Hepatocyte (in vitro differentiated cells): ENCODE measurements at regions not wholly inside any gene's neighbourhood (a gene's known extent, or its start where the extent isn't known, plus 50 kb on each side); places are given as distances from the start of the nearest gene placed in this dataset.

Experiments
- DNase-seq: peaks from one replicate; pipeline ENCODE4 v3.0.0-alpha.2; 2016; ENCODE audit warnings: low spot score
- H2AFZ ChIP-seq: fragments of 200-600 bp; sonication (generic); 2 replicates; pipeline ENCODE4 v1.6.0; 2016; ENCODE audit warnings: antibody characterized with exemption, mild to moderate bottlenecking
- H3K27ac ChIP-seq: fragments of 200-600 bp; sonication (generic); 2 replicates; pipeline ENCODE4 v1.5.1; 2016; ENCODE audit warnings: mild to moderate bottlenecking
- H3K27me3 ChIP-seq: fragments of 200-600 bp; sonication (generic); 2 replicates; pipeline ENCODE4 v1.6.1; 2016
- H3K36me3 ChIP-seq: fragments of 200-600 bp; sonication (generic); replicated peaks from 2 replicates; pipeline ENCODE4 v1.5.1; 2016; ENCODE audit warnings: low read depth; ENCODE audit not compliant: insufficient read depth
- H3K4me1 ChIP-seq: fragments of 200-600 bp; sonication (generic); 2 replicates; pipeline ENCODE4 v1.5.1; 2016; ENCODE audit warnings: mild to moderate bottlenecking, moderate library complexity; ENCODE audit not compliant: insufficient read depth
- H3K4me2 ChIP-seq: fragments of 200-600 bp; sonication (generic); 2 replicates; pipeline ENCODE4 v1.6.0; 2016
- H3K4me3 ChIP-seq: fragments of 200-600 bp; sonication (generic); 2 replicates; pipeline ENCODE4 v1.5.1; 2016; ENCODE audit warnings: mild to moderate bottlenecking
- H3K79me2 ChIP-seq: fragments of 200-600 bp; sonication (generic); 2 replicates; pipeline ENCODE4 v1.6.0; 2017; ENCODE audit warnings: mild to moderate bottlenecking
- H3K9me2 ChIP-seq: fragments of 200-600 bp; sonication (generic); replicated peaks from 2 replicates; pipeline ENCODE4 v1.6.0; 2017; ENCODE audit warnings: mild to moderate bottlenecking; ENCODE audit not compliant: insufficient read depth
- H3K9me3 ChIP-seq: fragments of 200-600 bp; sonication (generic); 2 replicates; pipeline ENCODE4 v1.5.1; 2016; ENCODE audit warnings: low read depth, mild to moderate bottlenecking
- H4K20me1 ChIP-seq: fragments of 200-600 bp; sonication (generic); 2 replicates; pipeline ENCODE4 v1.6.0; 2016; ENCODE audit warnings: mild to moderate bottlenecking; ENCODE audit not compliant: insufficient read depth, poor library complexity, severe bottlenecking
- EZH2 ChIP-seq: fragments of 200-600 bp; sonication (generic); IDR thresholded peaks from 2 replicates; pipeline ENCODE4 v1.6.1; 2016; ENCODE audit warnings: antibody characterized with exemption, mild to moderate bottlenecking, borderline replicate concordance
- EZH2phosphoT487 ChIP-seq: fragments of 200-600 bp; sonication (generic); IDR thresholded peaks from one replicate; pipeline ENCODE4 v1.6.1; 2018; ENCODE audit warnings: antibody characterized with exemption, mild to moderate bottlenecking, low read depth, moderate library complexity; ENCODE audit not compliant: unreplicated experiment, severe bottlenecking
- WGBS: methylation state at CpG from one replicate; pipeline ENCODE4 v1.1.6; 2016; ENCODE audit warnings: low lambda C conversion rate; ENCODE audit errors: missing lambda C conversion rate; 5-methylcytosine and 5-hydroxymethylcytosine counted together
- TF ChIP-seq, protein P1 (sequence below): fragments of 200-600 bp; sonication (generic); IDR thresholded peaks from 2 replicates; pipeline ENCODE4 v1.5.1; 2016; ENCODE audit warnings: antibody characterized with exemption, mild to moderate bottlenecking; ENCODE audit not compliant: poor library complexity

DNA sequence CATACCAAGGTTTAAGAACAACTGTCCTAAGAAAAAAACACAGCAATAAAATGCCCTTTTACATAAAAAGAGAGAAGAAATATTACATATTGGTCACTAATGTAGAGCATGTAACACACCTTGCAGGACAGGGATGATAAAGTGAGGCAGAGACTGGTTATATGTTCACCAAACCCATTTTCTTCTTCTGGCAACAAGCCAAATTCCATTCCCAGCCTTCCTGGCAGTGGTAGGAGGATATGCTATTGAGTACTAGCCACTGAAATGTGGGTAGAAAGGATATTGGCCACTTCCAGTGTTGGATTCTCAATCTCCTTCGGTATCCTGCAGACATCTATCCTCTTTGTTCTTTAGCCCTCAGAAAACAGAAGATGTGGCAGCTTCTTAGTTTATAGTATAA lies 105.2 kb upstream of the SHISA6 start:
- H3K4me1 ChIP-seq: no peaks in the 10 kb centered on the region
- no peaks in the 10 kb centered on the region for H3K79me2 ChIP-seq
- H3K27me3 ChIP-seq: no peaks in the 10 kb centered on the region
- no peaks in the 10 kb centered on the region for H3K9me3 ChIP-seq
- TF ChIP-seq EZH2phosphoT487: no peak
- TF ChIP-seq, protein P1, sequence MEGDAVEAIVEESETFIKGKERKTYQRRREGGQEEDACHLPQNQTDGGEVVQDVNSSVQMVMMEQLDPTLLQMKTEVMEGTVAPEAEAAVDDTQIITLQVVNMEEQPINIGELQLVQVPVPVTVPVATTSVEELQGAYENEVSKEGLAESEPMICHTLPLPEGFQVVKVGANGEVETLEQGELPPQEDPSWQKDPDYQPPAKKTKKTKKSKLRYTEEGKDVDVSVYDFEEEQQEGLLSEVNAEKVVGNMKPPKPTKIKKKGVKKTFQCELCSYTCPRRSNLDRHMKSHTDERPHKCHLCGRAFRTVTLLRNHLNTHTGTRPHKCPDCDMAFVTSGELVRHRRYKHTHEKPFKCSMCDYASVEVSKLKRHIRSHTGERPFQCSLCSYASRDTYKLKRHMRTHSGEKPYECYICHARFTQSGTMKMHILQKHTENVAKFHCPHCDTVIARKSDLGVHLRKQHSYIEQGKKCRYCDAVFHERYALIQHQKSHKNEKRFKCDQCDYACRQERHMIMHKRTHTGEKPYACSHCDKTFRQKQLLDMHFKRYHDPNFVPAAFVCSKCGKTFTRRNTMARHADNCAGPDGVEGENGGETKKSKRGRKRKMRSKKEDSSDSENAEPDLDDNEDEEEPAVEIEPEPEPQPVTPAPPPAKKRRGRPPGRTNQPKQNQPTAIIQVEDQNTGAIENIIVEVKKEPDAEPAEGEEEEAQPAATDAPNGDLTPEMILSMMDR: no peak
- no peak for TF ChIP-seq EZH2
- no peaks in the 10 kb centered on the region for H4K20me1 ChIP-seq
- 86% methylated on average over 1 of the region's 1 CpG for WGBS
- no peak overlapping the region for H2AFZ ChIP-seq
- no peak for DNase-seq
- no peak overlapping the region for H3K27ac ChIP-seq
- no peak overlapping the region for H3K4me2 ChIP-seq
- no peaks in the 10 kb centered on the region for H3K36me3 ChIP-seq
- H3K4me3 ChIP-seq: no peak overlapping the region
- no peaks in the 10 kb centered on the region for H3K9me2 ChIP-seq

DNA sequence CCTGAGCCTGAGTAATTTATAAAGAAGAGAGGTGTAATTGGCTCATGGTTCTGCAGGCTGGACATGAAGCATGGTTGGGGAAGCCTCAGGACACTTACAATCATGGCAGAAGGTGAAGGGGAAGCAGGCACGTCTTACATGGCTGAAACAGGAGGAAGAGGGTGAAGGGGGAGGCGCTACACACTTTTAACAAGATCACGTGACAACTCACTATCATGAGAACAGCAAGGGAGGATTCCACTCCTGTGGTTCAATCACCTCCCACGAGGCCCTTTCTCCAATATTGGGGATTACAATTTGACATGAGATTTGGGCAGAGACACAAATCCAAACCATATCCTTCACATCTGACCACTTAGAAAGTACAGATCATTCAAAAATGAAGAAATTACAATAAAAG lies 110.6 kb upstream of the SHISA6 start:
- Histone ChIP-seq H3K9me3 (no peaks in the 10 kb centered on the region), H3K79me2 (no peaks in the 10 kb centered on the region), H3K4me1 (no peaks in the 10 kb centered on the region), H3K9me2 (no peaks in the 10 kb centered on the region), H2AFZ (no peak overlapping the region), H4K20me1 (no peaks in the 10 kb centered on the region), H3K4me3 (no peak overlapping the region), H3K4me2 (no peak overlapping the region), H3K27me3 (no peaks in the 10 kb centered on the region), H3K36me3 (no peaks in the 10 kb centered on the region), H3K27ac (no peak overlapping the region)
- TF ChIP-seq EZH2phosphoT487 (no peak), EZH2 (no peak)
- TF ChIP-seq, protein P1: no peak
- 73% methylated on average over 4 of the region's 4 CpGs for WGBS
- DNase-seq: no peak

DNA sequence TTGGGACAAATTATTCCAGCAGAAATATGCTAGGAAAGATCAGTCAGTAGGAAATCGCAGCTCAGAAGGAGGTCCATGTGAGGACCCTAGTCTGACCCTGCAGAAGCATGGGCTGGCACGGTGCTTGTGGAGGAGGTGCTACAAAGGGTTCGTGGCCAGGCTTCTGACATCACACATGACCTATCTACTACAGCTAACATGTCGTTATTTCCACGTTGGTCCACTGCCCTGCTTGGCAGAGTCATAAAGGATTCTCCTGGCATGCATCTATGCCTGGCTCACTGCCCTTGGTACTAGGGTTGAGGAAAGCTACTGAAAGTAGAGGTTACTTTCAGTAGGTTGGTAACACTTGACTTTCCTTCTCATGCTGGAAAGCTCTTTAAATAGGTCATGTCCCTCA lies 118.1 kb upstream of the SHISA6 start:
- no peaks in the 10 kb centered on the region for H3K36me3 ChIP-seq
- H3K79me2 ChIP-seq: no peaks in the 10 kb centered on the region
- no peak for DNase-seq
- H3K4me2 ChIP-seq: no peak overlapping the region
- no peak overlapping the region for H2AFZ ChIP-seq
- H4K20me1 ChIP-seq: no peaks in the 10 kb centered on the region
- no peak overlapping the region for H3K4me3 ChIP-seq
- no peaks in the 10 kb centered on the region for H3K27me3 ChIP-seq
- no peaks in the 10 kb centered on the region for H3K9me3 ChIP-seq
- 87% methylated on average over 5 of the region's 5 CpGs for WGBS
- no peaks in the 10 kb centered on the region for H3K9me2 ChIP-seq
- H3K4me1 ChIP-seq: no peaks in the 10 kb centered on the region
- H3K27ac ChIP-seq: no peak overlapping the region
- TF ChIP-seq EZH2: no peak
- TF ChIP-seq, protein P1: no peak
- TF ChIP-seq EZH2phosphoT487: no peak
